HG03159 (cell line): ENCODE measurements at regions not wholly inside any gene's neighbourhood (a gene's known extent, or its start where the extent isn't known, plus 50 kb on each side); places are given as distances from the start of the nearest gene placed in this dataset.

Source experiments
- ATAC-seq: cut with Tn5 transposase; IDR thresholded peaks from one replicate; pipeline ENCODE4 v1.9.1; 2021; ENCODE audit warnings: mild to moderate bottlenecking, moderate library complexity; ENCODE audit not compliant: unreplicated experiment

GRCh38 chr2:79453918-79454317 is 58.9 kb upstream of the CTNNA2 start:
- no peak for ATAC-seq

DNA sequence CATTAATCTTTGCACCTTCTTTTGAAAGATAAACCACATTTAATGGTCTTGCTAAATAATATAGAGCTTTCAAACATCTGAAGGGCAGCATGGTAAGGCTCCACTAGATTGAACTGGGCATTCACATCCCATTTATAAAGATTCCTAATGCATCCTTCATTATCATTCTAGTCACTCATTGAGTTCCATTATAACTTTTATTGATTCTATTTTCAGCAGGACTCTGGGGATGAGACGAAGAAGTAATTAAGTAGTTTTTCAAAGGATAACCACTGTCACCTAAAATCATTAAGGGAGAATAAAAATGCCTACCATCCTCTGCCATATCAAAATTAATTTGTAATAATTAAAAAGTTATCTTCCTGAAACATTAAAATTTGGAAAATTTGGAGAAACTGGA is 60.2 kb upstream of the CTNNA2 start:
- ATAC-seq: no peak

- ATAC-seq: no peak
Observed at GRCh38 chr2:79447463-79447862, 65.4 kb upstream of the CTNNA2 start.

GRCh38 chr2:79446313-79446712 is 66.5 kb upstream of the CTNNA2 start:
- no peak for ATAC-seq

GRCh38 chr2:79437433-79438267 is 75.2 kb upstream of the CTNNA2 start:
- ATAC-seq: no peak

DNA sequence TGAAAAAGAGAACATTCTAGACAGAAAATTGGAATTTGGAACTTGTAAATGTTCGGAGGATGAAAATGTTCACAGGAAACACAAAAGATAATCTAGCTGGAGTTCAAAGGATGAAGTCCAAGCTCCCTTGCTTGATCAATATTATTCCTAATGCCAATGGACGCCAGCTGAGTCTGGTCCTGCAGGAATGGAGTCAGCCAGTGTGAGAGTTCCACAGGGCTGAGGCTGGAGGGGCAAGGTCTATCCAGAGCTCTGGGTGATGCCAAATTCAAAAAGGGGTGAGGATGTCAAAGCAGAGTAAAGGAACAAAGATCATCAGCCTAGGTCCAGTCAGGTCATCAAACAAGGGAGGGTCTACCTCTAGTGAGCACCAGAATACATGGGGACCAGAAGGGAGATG is 78.5 kb upstream of the CTNNA2 start:
- ATAC-seq: no peak

- no peak for ATAC-seq
Observed at GRCh38 chr2:79432731-79433146, 80.1 kb upstream of the CTNNA2 start.

GRCh38 chr2:79428745-79429144 is 84.1 kb upstream of the CTNNA2 start:
- ATAC-seq: no peak

GRCh38 chr2:79414690-79415089 is 98.2 kb upstream of the CTNNA2 start:
- ATAC-seq: no peak

- no peak for ATAC-seq
Observed at GRCh38 chr2:79394485-79394859, 118.4 kb upstream of the CTNNA2 start.

DNA sequence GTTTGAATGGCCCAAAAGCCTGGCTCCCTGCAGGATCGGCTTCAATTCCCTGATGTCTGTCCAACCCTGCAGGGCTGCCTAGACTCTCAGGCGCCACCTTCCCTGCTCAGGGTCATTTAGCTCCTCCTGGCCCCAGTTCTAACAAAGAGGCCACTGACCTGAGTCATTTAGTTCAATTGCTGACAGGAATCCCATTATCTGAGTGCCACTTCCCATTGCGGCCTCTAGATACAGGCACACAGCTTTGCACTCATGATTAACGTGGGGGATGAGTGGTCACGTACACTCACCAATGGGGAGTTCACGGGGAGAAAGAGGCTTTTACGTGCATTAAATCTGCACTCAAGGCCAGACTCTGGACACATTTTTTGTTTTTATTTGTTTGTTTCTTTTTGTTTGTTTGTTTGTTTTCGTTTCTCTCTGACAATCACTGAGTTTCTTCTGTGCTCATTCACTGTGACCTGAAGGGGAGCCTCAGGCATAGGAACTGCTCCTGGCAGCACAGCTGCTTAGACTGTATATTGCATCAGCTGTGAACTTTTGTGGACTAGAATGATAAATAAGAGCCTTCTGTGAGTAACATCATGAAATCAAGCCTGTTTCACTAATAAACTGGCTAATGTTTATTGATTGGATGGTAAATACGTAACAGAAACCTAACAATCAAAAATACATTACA is 118.9 kb upstream of the CTNNA2 start:
- no peak for ATAC-seq

DNA sequence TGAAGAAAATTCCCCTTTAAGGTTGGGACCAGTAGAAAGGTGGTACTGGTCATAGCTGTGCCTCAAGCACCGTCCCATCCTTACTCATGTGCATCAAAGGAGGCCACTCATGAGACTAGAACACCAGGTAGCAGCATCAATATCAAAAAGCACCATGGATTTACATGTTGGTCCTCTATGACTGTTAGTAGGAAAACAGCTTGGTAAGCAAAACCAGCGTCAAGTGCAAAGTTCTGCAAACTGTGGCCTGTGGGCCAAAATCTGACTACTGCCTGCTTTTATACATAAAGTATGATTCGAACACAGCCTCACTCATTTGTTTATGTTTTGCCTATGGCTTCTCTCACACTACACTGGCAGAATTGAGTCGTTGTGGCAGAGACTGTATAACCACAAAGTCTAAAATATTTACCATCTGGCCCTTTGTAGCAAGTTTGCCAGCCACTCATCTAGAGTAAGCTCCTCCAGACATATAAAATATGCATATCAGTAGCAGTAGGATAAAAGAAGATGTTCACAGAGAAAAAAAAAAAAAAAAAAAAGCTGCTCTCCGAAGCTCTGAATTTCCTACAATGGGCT is 119.7 kb upstream of the CTNNA2 start:
- ATAC-seq: no peak

DNA sequence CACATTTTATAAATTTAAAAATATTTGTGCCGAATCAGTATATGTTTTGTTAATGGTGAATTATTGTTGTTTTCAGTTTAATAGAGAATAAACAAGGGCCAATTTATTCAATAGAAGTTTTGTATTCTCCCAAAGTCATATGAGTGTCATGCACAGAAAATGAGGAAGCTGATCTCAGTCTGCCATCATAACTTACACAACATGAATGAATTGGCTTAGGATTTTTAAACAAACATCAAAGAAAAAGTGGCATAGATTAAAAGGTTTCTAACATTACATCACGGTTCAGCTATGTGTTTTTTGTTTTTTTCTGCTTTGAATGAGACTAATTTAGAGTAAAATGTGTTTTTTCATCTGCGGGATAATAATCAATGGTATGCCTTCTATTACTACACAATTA is 123.4 kb upstream of the CTNNA2 start:
- no peak for ATAC-seq

- no peak for ATAC-seq
Observed at GRCh38 chr2:79388024-79388423, 124.8 kb upstream of the CTNNA2 start.

- no peak for ATAC-seq
Observed at GRCh38 chr2:79387431-79387830, 125.4 kb upstream of the CTNNA2 start.

DNA sequence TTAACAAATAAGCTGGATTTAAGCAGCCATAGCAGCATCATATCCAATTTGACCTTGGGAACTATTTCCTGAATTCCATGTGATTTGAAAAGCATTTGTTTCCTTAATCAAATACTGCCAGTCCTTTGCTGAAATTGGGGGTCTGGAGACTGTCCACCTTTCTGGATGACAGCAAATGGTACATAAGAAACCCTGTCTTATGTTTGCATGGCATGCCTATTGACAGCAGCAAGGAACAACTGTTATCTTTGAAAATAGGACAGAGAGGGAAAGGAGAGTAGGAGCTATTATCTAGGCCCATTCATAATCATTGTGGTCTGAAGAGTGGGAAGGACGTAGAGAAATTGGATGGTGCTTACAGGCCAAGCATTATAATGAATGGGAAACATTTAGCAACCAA is 129.2 kb upstream of the CTNNA2 start:
- no peak for ATAC-seq

GRCh38 chr2:79375817-79376216 is 137.0 kb upstream of the CTNNA2 start:
- ATAC-seq: no peak

GRCh38 chr2:79373358-79374130 is 139.3 kb upstream of the CTNNA2 start:
- no peak for ATAC-seq

DNA sequence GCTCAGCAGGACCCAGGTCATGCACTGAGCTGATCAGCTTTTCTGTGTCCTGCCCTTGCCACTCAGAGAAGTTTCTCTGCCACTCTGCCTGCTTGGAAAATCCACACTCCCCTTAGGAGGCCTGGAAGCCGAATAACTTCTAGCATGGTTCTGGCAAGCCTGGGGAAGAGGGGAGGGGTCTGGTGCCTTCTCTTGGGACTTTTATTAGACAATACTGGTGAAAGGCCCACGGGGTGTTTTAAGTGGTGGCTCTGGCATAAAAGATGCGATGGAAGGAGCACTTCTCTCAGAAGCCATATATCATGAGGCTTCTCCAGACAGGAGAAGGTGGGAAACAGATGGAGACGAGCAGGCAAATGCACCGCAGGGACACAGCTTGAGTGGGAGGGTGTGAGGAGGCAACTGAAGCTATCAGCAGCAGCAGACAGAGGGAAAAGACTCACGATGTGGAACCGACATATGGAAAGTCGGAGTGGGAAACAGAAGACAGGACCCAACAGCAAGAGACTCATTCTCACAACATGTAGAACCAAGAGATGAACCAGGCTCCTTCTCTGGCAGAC is 141.8 kb upstream of the CTNNA2 start:
- no peak for ATAC-seq

DNA sequence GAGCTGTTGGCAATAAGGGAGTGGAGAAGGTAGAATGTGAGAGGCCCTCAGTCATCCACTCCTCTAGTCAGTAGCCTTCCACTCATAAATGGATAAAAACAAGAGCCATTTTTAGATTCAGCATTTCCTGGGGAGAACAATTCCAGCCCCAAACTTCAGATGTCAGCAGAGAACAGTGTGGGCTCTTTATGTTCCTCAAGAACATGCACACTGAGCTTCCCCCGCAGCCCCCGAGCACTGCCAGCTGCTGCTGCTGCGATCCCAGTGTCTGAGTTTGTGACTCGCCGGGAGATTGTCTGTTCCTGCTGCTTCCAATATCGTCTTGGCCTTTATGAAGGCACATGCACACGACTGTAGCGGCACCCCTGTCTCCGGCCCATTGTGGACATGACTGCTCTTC is 143.7 kb upstream of the CTNNA2 start:
- ATAC-seq: no peak

DNA sequence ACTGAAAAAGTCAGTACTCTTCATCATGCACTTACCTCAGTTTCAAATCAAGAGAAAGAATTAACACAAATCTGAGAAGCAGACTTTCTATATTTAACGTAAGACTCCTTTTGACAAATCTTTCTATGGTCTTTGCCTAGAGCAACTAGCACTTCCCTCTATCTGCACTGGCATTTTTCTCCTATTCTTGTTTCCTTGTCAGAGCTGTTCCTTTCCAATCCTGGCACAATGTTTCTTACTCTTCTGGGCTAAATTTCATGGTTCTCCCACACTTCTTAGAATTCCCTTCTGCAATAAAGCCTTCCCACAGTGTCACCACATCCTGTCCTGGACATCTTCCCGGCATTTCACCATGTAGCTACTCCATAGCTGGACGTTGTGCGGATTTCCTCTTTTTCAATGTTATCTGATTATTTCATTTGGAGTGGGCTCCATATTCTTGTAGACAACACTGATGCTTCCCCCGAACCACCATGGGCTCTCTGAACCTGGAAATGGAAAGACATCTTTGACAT is 144.7 kb upstream of the CTNNA2 start:
- ATAC-seq: no peak
